CD4-positive, CD25-positive, alpha-beta regulatory T cell (primary cell): ENCODE measurements at regions not wholly inside any gene's neighbourhood (a gene's known extent, or its start where the extent isn't known, plus 50 kb on each side); places are given as distances from the start of the nearest gene placed in this dataset.

Source experiments
- ATAC-seq, 2 donors: fragments of 150-1000 bp; cut with Tn5 transposase; one replicate each; pipeline ENCODE4 v1.10.0; 2021; ENCODE audit warnings: low read depth in 2 of 2, moderate number of reproducible peaks in 2 of 2, moderate library complexity in 1 of 2
- DNase-seq, 3 donors: peaks; one replicate each; pipeline versions ENCODE4 v3.0.0 to v3.0.0-alpha.2; 2012 to 2022; ENCODE audit warnings: mixed read lengths in 1 of 3
- H3K27ac ChIP-seq: one replicate; pipeline ENCODE4 v1.7.0; 2013; ENCODE audit warnings: mild to moderate bottlenecking, low read length; ENCODE audit not compliant: insufficient read depth, poor library complexity, severe bottlenecking
- H3K27me3 ChIP-seq: one replicate; pipeline ENCODE4 v1.7.0; 2013; ENCODE audit warnings: low read length; ENCODE audit not compliant: control insufficient read depth, insufficient read depth
- H3K36me3 ChIP-seq: one replicate; pipeline ENCODE4 v1.7.0; 2013; ENCODE audit warnings: mild to moderate bottlenecking, low read length, moderate library complexity; ENCODE audit not compliant: control insufficient read depth, insufficient read depth
- H3K4me1 ChIP-seq: 2 replicates; pipeline ENCODE4 v1.7.0; 2013; ENCODE audit warnings: mild to moderate bottlenecking, low read length; ENCODE audit not compliant: insufficient read depth, control insufficient read depth, poor library complexity, severe bottlenecking
- H3K4me3 ChIP-seq: one replicate; pipeline ENCODE4 v1.7.0; 2013; ENCODE audit warnings: low read depth, mild to moderate bottlenecking, low read length, moderate library complexity
- H3K9me3 ChIP-seq, 2 experiments: 1 replicate in 1 of 2; 2 replicates in 1 of 2; pipeline ENCODE4 v1.7.0; 2013; ENCODE audit warnings: low read length in 2 of 2, mild to moderate bottlenecking in 1 of 2, moderate library complexity in 1 of 2; ENCODE audit not compliant: control insufficient read depth in 2 of 2
- H3K27ac Mint-ChIP-seq, 3 donors: one replicate each; pipeline ENCODE4 v1.8.0; 2020 to 2022; ENCODE audit warnings: mild to moderate bottlenecking in 3 of 3, mixed read lengths in 3 of 3, moderate library complexity in 2 of 3
- H3K27me3 Mint-ChIP-seq: one replicate; pipeline ENCODE4 v1.8.0; 2022; ENCODE audit warnings: mild to moderate bottlenecking, mixed read lengths
- H3K36me3 Mint-ChIP-seq: one replicate; pipeline ENCODE4 v1.8.0; 2020; ENCODE audit warnings: mixed read lengths
- H3K4me1 Mint-ChIP-seq, 4 donors: one replicate each; pipeline ENCODE4 v1.8.0; 2020 to 2022; ENCODE audit warnings: mixed read lengths in 4 of 4, mild to moderate bottlenecking in 1 of 4
- H3K4me3 Mint-ChIP-seq, 4 donors: one replicate each; pipeline ENCODE4 v1.8.0; 2020 to 2022; ENCODE audit warnings: mild to moderate bottlenecking in 4 of 4, mixed read lengths in 4 of 4, moderate library complexity in 3 of 4
- H3K9me3 Mint-ChIP-seq, 7 donors: one replicate each; pipeline ENCODE4 v1.8.0; 2020 to 2022; ENCODE audit warnings: mixed read lengths in 7 of 7, mild to moderate bottlenecking in 3 of 7, moderate library complexity in 2 of 7

GRCh38 chr5:155870636-155871035, 456.3 kb upstream of the SGCD start:
- H3K4me1 ChIP-seq = no peaks in the 10 kb centered on the region
- Mint-ChIP-seq H3K36me3 (no peaks in the 10 kb centered on the region), H3K27me3 (peaks cover 4% of the 10 kb centered on the region), H3K27ac (no peak overlapping the region), H3K4me3 (no peak overlapping the region), H3K4me1 (no peaks in the 10 kb centered on the region), H3K9me3 (peaks cover 0 to 4% (median 0%) of the 10 kb centered on the region in 7 donors)
- no peak for ATAC-seq
- DNase-seq = no peak
- H3K9me3 ChIP-seq = no peaks in the 10 kb centered on the region
- no peak overlapping the region for H3K27ac ChIP-seq
- no peak overlapping the region for H3K4me3 ChIP-seq
- H3K27me3 ChIP-seq = no peaks in the 10 kb centered on the region
- no peaks in the 10 kb centered on the region for H3K36me3 ChIP-seq

GRCh38 chr5:155871623-155872022, 455.3 kb upstream of the SGCD start:
- no peak for ATAC-seq
- no peaks in the 10 kb centered on the region for H3K4me1 Mint-ChIP-seq
- H3K4me3 Mint-ChIP-seq = no peak overlapping the region
- no peaks in the 10 kb centered on the region for H3K36me3 ChIP-seq
- peaks cover 0 to 4% (median 0%) of the 10 kb centered on the region in 7 donors for H3K9me3 Mint-ChIP-seq
- no peak overlapping the region for H3K27ac ChIP-seq
- no peaks in the 10 kb centered on the region for H3K4me1 ChIP-seq
- no peaks in the 10 kb centered on the region for H3K9me3 ChIP-seq
- H3K27me3 Mint-ChIP-seq = no peaks in the 10 kb centered on the region
- no peak for DNase-seq
- no peaks in the 10 kb centered on the region for H3K27me3 ChIP-seq
- H3K27ac Mint-ChIP-seq = no peak overlapping the region
- H3K36me3 Mint-ChIP-seq = no peaks in the 10 kb centered on the region
- no peak overlapping the region for H3K4me3 ChIP-seq

- H3K36me3 Mint-ChIP-seq = no peaks in the 10 kb centered on the region
- Histone ChIP-seq H3K27ac (no peak overlapping the region), H3K4me3 (no peak overlapping the region), H3K4me1 (no peaks in the 10 kb centered on the region), H3K36me3 (no peaks in the 10 kb centered on the region), H3K9me3 (no peaks in the 10 kb centered on the region), H3K27me3 (no peaks in the 10 kb centered on the region)
- no peak for DNase-seq
- peaks cover 0 to 4% (median 0%) of the 10 kb centered on the region in 7 donors for H3K9me3 Mint-ChIP-seq
- H3K27ac Mint-ChIP-seq = no peak overlapping the region
- no peaks in the 10 kb centered on the region for H3K27me3 Mint-ChIP-seq
- no peak for ATAC-seq
- no peaks in the 10 kb centered on the region for H3K4me1 Mint-ChIP-seq
- H3K4me3 Mint-ChIP-seq = no peak overlapping the region
These were observed 454.2 kb upstream of the SGCD start for GRCh38 chr5:155872629-155873220.

- no peaks in the 10 kb centered on the region for H3K36me3 Mint-ChIP-seq
- Histone ChIP-seq H3K9me3 (no peaks in the 10 kb centered on the region), H3K27ac (no peak overlapping the region), H3K4me1 (no peaks in the 10 kb centered on the region), H3K4me3 (no peak overlapping the region), H3K27me3 (no peaks in the 10 kb centered on the region), H3K36me3 (no peaks in the 10 kb centered on the region)
- H3K9me3 Mint-ChIP-seq = peaks cover 0 to 4% (median 0%) of the 10 kb centered on the region in 7 donors
- no peak for DNase-seq
- no peak overlapping the region for H3K4me3 Mint-ChIP-seq
- ATAC-seq = no peak
- H3K27me3 Mint-ChIP-seq = no peaks in the 10 kb centered on the region
- no peaks in the 10 kb centered on the region for H3K4me1 Mint-ChIP-seq
- no peak overlapping the region for H3K27ac Mint-ChIP-seq
These were observed 447.9 kb upstream of the SGCD start for GRCh38 chr5:155878991-155879575.

GRCh38 chr5:155884041-155884440, 442.9 kb upstream of the SGCD start:
- DNase-seq (no peak), ATAC-seq (no peak)
- Mint-ChIP-seq H3K4me3 (no peak overlapping the region), H3K27ac (no peak overlapping the region), H3K36me3 (no peaks in the 10 kb centered on the region), H3K4me1 (peaks cover 0 to 2% (median 0%) of the 10 kb centered on the region in 4 donors), H3K9me3 (peaks cover 0 to 4% (median 0%) of the 10 kb centered on the region in 7 donors), H3K27me3 (no peaks in the 10 kb centered on the region)
- no peaks in the 10 kb centered on the region for H3K4me1 ChIP-seq
- no peaks in the 10 kb centered on the region for H3K36me3 ChIP-seq
- no peaks in the 10 kb centered on the region for H3K27me3 ChIP-seq
- H3K9me3 ChIP-seq = no peaks in the 10 kb centered on the region
- no peak overlapping the region for H3K4me3 ChIP-seq
- no peak overlapping the region for H3K27ac ChIP-seq

- Histone ChIP-seq H3K9me3 (no peaks in the 10 kb centered on the region), H3K4me3 (no peak overlapping the region), H3K36me3 (no peaks in the 10 kb centered on the region), H3K27ac (no peak overlapping the region), H3K27me3 (no peaks in the 10 kb centered on the region), H3K4me1 (no peaks in the 10 kb centered on the region)
- peaks cover 0 to 4% (median 0%) of the 10 kb centered on the region in 7 donors for H3K9me3 Mint-ChIP-seq
- H3K27me3 Mint-ChIP-seq = no peaks in the 10 kb centered on the region
- DNase-seq = no peak
- ATAC-seq = no peak
- no peak overlapping the region for H3K4me3 Mint-ChIP-seq
- no peaks in the 10 kb centered on the region for H3K36me3 Mint-ChIP-seq
- peaks cover 0 to 2% (median 0%) of the 10 kb centered on the region in 4 donors for H3K4me1 Mint-ChIP-seq
- no peak overlapping the region for H3K27ac Mint-ChIP-seq
These were observed 441.8 kb upstream of the SGCD start for GRCh38 chr5:155885199-155885598.

GRCh38 chr5:155886311-155887031, 440.5 kb upstream of the SGCD start:
- Histone ChIP-seq H3K36me3 (no peaks in the 10 kb centered on the region), H3K4me3 (no peak overlapping the region), H3K27me3 (no peaks in the 10 kb centered on the region), H3K27ac (no peak overlapping the region), H3K9me3 (no peaks in the 10 kb centered on the region), H3K4me1 (no peaks in the 10 kb centered on the region)
- ATAC-seq (no peak), DNase-seq (no peak)
- no peaks in the 10 kb centered on the region for H3K27me3 Mint-ChIP-seq
- peaks cover 0 to 4% (median 0%) of the 10 kb centered on the region in 7 donors for H3K9me3 Mint-ChIP-seq
- H3K4me3 Mint-ChIP-seq = no peak overlapping the region
- H3K36me3 Mint-ChIP-seq = no peaks in the 10 kb centered on the region
- H3K4me1 Mint-ChIP-seq = peaks cover 0 to 2% (median 0%) of the 10 kb centered on the region in 4 donors
- H3K27ac Mint-ChIP-seq = no peak overlapping the region
